Kidney tubule cell (primary cell): ENCODE measurements at regions not wholly inside any gene's neighbourhood (a gene's known extent, or its start where the extent isn't known, plus 50 kb on each side); places are given as distances from the start of the nearest gene placed in this dataset.
"Not testable (repeated sequence)": the region's sequence is repeated elsewhere in the genome, so short reads cannot be mapped to it uniquely, and the experiment has no call there.

Experiments
- DNase-seq: peaks from one replicate; pipeline ENCODE4 v3.0.0-alpha.2; 2018; ENCODE audit warnings: low spot score

DNA sequence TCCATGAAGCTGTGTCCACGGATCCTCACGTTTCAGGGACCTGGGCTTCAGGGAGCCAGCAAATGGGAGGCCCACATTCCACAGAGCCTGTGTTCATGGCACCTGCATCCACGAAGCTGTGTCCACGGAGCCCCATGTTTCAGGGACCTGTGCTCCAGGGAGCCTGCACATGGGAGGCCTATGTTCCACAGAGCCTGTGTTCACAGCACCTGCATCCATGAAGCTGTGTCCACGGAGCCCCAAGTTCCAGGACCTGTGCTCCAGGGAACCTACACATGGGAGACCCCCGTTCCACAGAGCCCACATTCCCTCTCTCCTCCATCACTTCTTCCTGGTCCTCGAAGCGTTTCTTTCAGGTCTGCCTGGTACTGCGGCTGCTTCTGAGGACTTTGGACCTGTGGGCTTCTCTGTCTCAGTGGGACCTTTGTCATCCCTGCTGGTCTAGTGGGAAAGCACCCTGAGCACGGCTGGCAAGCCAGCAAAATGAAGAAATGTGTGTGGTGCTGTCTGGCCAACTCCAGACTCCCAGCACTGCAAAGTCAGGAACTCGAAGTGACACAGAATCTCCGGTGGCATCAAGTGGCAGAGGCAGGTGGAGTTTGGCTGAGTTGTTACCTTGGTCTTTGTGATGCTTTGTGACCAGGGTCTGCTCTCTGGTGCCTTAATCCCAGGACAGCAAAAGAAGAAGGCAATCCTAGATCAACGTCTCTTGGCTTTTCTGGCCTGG lies 245.9 kb downstream of the DLL1 start:
- no peak for DNase-seq

DNA sequence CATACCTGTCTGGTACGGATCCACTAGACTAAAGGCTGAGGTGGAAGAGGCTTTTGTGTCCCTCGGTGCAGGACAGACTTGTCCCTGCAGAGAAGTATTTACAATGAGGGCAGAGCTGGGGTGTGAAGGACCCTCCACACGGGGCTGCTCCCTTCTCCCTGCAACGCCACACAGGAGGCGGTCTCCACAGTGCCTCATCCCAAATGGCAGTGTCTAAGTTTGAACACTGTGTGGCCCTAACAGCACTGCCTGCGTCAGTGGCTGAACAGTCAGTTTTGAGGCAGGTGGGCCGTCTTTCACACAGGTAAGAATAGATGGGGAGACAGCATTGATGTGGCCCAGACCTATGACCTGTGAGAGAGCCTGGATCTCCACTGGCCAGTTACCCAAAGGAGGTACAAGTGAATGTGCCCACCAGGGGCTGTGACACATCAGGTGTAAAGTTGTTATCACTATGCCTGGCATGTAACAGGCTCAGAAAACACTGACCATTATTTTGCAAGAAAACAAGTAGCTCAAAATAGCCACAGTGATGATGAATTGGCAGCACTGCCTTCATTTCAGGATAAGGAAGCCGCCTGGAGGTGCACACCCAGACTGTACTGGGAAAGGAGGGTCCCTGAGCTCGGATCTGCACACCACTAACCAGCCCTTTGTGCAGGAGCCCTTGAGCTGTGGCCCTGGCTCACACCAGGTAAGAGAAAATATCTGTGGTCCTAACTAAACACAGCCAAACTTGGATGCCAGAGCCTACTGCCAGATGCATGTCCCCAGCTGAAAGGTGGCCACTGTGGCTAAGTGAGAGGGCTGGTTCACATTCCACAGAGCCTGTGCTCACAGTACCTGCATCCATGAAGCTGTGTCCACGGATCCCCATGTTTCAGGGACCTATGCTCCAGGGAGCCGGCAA lies 246.7 kb downstream of the DLL1 start:
- DNase-seq: no peak

DNA sequence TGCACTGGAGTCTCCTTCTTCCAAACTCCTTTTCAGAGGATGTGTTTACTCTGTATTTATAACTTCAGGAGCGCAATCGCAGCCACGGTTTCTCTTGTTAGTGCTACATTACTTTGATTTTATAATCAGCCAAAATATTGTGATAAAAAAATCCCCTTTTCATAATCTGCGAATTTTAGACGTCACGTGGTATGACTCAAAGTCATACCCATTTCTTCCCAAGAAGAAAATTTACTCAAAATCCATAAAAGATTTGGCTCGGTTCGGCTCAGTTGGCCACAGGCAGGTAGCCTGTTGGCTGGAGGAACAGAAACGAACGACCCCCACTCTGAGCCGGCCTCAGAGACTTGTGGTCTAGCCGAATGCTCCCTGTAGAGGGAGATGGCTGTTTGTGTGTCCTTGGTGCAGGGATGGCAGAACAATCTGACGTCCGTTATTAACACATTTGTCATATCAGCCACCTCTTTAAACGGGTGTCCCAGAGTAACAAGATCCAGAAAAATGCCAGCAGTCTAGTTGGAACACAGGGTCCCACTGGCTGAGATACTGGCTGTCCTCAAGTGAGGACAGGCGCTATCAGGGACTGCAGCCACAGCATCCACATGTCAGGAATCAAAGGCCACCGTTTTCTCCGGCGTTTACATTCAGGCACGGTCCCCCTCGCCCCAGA lies 247.6 kb downstream of the DLL1 start:
- DNase-seq: no peak

DNA sequence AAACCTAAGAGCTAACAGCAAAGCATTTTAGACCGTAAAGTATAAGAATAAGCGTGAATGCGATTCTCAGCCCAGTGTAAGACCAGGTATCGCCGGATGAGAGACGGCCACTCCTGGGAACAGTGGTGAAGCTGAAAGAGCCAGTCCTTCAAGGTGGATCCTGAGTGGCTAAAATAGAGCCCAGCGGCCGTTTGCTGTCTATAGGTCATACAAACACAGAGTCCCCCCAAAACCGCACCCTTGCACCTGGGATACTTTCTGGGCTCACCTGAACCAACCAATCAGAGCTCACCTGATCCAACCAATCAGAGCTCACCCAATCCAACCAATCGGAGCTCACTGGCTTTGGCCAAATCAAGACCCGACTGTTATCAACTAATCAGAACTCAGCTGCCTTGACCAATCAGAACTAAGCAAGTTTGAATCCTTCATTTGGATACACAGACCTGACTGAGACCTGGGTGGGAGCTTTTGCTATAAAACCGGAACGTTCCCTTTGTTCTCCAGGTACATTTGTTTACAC lies 248.2 kb downstream of the DLL1 start:
- no peak for DNase-seq

DNA sequence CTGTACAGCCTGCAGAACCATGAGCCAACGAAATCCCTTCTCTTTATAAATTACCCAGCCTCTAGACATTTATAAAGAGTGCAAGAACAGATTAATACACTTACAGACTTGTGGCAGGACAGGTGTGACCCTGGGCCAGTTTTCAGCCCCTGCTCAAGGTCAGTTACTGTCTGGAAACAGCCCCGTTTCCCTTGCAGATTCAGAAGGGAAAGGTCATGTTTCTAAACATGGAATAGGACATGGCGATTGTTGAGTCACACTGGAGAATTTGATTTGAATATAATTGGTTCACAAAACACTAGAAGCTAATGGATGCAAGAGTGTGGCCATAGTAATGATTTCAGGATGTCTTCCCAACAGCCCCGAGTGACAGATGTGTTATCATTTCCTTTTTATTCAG lies 248.8 kb downstream of the DLL1 start:
- no peak for DNase-seq

DNA sequence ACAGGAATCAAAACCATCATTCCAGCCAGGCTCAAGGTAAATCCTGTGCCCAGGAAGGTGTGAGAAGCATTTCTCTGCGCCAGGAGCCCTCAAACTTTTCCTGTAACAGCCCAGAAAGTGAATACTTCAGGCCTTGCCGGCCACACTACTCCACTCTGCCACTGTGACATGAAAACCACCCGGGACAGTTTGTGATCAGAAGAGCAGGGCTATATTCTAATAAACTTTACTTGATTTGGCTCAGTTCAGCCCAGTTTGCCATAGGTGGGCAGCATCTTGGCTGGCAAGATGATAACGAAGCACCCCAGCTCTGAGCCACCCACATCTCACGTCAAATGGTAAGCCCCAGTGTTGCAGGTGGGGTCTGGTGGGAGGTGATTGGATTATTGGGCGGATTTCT lies 249.4 kb downstream of the DLL1 start:
- no peak for DNase-seq

DNA sequence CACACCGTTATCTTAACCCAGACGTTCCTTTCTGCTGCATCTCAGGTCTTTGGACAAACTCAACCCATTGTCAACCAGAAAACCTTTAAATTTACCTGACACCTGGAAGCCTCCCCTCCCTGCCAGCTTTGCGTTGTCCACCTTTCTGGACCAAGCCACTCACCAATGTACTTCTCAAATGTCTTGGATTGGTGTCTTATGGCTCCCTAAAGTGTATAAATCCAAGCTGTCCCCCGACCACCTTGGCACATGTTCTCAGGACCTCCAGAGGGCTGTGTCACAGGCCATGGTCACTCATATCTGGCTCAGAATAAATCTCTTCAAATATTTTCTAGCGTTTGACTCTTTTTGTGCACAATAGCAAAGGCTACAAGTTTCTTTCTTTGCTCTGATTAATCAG lies 250.0 kb downstream of the DLL1 start:
- DNase-seq: no peak

DNA sequence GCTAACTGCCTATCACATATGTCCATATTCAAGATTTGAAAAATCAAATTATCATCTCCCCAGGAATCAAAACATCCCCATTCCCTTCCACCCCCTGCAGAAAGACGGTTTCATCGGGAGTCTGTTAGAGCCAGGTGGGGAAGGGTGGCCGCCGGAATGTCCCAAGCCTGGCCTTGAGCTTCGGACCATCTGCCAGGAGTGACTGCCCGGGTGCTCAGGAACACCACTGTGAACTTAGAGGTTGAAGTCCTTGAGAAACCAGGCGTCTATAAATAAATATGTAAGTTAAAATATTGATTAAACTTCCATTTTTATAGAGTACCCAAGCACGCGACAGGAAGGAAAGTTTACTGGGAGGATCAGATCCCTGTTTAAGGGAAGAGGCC lies 250.8 kb downstream of the DLL1 start:
- no peak for DNase-seq

DNA sequence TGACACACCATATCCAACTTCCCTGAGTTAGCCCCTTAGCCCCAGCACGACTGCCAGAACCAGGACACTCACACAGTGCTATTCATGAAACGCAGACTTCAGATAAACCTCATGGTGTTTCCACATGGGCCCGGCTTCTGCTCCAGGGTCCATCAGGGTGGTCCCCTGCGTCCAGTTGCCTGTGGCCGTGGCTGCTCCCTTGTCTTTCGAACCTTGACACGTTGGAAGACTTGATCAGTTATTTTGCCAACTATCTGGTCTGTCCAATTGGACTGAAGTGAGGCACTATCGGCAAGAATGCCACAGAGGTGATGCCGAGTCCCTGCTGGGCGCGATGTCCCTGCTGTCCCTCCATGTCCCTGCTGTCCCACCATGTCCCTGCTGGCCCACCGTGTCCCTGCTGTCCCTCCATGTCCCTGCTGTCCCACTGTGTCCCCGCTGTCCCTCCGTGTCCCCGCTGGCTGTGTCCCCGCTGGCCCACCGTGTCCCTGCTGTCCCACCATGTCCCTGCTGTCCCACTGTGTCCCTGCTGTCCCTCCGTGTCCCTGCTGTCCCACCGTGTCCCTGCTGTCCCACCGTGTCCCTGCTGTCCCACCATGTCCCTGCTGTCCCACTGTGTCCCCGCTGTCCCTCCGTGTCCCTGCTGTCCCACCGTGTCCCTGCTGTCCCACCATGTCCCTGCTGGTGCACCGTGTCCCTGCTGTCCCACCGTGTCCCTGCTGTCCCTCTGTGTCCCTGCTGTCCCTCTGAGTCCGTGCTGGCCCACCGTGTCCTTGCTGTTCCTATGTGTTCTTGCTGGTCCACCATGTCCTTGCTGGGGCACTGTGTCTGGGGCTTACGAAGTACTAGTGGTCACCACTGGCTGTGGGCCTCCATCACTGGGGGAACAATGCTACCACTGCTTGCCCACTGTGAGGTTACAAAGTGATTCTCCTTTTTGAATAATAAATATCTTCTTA lies 251.4 kb downstream of the DLL1 start:
- no peak for DNase-seq

DNA sequence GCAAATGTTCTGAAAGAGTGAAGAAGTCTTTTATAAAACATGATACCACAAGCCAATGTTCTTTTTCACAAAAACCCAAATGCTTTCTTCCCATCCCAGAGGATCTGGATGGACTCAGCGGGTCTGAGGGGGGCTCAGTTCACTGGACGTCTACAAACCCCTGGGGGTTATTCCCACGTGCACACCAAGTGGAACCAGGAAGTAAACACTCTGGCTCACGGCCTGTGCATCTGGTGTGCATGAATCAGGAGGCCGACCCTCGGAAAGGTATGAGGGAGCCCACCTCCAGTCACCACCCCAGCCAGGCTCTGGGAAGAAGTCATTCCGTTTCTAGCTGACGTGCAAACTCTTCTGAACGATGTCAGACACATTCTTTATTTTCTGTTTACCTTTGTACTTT lies 252.2 kb downstream of the DLL1 start:
- no peak for DNase-seq

DNA sequence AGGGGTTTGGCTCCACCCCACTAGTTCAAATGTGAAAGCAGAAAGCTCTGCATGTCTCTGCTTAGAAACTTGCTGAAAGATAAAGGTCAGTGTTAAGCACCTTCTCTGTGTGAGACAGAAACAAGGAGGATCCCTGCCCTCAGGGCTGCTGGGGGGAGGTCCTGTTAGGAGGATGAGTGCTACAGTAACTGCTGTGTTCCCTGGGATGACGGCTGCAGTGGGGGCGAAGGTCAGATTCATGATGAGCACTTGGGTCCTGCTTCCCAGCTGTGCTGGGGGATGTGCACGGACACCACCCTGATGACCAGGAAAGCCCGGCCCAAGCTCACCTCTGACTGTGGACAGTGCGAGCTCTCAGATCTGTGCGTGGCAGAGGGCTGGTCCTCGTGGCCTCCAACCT lies 252.6 kb downstream of the DLL1 start:
- DNase-seq: no peak

DNA sequence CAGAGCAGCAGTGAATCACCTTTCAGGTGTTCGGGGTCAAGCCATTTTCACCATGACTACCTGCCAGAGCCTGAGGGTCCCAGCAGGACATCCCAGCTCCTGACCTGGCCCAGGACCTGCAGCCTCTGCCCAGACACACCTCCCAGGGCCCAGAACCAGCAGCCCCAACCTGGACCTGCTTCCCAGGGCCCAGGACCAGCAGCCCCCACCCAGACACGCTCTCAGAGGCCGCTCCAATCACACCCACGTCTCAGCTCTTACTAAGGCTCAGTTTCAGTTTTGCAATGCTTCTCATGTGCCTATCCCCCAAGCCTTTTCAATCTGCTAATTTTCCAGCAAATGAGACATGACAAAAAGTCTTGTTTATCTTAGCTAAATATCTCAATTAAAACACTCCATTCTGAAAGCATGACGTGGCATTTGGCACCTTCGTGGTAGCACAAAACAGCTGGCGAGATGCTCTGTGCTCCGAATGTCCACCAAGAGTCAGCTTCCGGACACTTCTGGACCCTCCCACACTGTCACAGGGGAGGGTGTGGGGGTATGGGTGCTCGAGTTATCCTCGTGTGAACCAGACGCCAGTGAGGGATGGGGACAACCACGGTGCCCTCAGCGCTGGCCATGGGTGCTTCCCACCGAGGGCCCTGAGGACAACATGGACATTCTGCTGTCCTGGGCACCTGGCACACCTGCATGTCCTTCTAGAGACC lies 253.2 kb downstream of the DLL1 start:
- DNase-seq: no peak

DNA sequence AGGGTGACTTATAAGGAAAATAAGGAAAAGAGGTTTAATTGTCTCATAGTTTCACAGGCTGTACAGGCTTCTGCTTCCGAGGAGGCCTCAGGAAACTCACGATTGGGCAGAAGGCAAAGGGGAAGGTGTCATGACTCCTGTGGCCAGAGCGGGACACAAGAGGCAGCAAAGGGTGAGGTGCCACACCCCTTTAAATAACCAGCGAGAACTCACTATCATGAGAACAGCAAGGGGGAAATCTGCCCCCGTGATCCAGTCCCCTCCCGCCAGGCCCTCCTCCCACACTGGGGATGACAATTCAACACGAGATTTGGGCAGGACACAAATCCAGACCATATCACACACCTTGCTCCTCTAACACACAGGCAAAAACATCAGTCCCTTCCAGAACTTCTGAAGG lies 254.0 kb downstream of the DLL1 start:
- no peak for DNase-seq

DNA sequence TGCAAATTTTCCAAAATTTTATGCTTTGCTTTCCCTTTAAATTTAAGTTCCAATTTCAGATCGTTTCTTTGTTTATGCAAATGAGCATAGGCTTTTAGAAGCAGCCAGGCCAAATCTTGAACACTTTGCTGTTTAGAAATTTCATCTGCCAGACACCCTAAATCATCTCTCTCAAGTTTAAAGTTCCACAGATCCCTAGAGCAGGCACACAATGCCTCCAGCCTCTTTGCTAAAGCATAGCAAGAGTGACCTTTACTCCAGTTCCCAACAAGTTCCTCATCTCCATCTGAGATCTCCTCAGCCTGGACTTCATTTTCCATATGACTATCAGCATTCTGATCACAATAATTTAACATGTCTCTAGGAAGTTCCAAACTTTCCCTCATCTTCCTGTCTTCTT lies 254.5 kb downstream of the DLL1 start:
- not testable (repeated sequence) for DNase-seq

DNA sequence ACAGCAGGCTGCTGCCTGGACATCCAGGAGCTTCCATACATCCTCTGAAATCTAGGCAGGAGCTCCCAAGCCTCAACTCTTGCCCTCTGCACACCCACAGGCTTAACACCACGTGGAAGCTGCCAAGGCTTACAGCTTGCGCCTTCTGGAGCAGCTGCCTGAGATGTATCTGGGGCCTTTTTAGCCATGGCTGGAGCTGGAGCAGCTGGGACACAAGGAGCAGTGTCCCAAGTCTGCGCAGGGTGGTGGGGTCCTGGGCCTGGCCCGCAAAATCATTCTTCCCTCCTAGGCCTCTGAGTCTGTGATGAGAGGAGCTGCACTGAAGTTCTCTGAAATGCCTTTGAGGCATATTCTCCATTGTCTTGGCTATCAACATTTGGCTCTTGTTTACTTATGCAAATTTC lies 255.0 kb downstream of the DLL1 start:
- no peak for DNase-seq

DNA sequence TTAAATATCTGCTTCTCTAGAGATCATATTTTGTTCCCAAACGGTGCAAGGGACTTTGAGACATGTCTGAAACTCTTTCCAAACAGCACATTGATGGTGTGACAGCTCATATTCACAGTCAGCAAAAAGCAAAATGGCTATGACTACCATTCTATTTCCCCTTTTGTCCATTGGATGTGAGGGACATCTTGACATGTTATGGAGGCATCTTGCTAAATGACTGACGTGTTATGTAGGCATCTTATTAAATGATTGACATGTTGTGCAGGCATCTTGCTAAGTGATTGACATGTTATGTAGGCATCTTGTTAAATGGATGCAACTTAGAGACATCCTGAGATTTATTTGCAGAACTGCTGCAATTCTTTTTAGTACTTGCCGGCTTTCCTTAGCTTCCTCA lies 255.8 kb downstream of the DLL1 start:
- DNase-seq: no peak

DNA sequence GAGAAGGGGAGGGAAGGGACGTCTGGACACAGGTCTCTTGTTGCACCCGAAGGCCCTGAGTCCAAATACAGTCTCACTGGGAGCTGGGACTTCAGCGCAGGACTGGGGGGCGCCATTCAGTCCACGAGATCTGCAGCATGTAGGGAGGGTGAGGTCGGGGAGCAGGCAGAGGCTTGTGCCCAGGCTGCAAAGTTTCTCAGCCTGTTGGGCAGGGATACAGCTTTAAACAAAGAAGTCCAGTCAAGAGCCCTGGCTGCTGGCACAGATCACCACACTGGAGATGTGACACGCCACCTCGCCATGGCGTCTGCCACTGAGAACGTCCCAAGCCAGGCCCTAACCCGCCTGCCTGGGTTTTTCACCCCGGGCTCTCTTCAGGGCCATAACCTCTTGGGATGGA lies 256.6 kb downstream of the DLL1 start:
- no peak for DNase-seq

DNA sequence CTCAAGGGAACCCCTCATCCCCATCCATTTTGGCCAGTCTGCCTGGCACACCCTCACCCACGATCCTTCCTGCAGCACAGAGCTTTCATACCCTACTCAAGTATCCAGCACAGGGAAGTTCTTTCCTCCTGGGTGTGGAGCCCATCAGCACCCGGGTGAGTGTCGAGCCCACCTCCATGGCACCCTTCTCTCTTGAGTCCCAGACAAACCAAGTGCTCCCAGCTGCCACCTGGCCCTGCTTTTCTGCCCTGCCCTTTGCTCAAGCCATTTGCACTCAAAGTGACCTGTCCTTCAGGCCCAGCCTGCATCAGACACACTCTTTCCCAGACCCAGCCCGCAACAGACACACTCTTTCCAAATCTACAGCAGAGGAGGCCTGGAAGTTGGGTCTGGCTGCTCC lies 257.2 kb downstream of the DLL1 start:
- DNase-seq: no peak

DNA sequence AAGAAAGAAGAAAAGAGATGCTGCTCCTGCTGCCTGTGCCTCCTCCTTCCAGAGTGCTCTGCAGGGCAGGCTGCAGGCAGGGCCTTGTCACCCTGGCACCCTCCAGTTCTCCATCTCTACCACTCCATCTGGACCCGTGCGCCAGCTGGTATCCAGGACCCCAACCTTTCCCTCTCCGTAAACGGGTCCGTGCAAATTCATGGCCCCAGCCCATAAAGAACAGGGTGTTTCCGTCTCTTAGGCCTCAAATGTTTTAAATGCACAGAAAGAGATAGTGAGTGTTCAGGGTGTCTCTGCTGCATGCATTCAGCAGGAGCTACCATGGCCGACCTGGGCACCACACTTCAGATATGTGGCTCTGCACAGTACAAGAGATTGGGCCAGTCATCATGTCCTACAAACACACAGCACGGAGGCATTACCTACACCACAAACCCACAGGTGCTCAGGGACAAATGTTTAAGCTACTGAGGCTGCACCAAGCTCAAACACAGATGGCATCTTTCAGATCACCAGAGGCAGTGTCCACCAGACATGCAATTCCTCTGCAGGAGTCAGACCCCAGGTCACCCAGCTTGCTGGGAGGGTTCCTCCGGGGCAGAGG lies 258.1 kb downstream of the DLL1 start:
- DNase-seq: no peak

DNA sequence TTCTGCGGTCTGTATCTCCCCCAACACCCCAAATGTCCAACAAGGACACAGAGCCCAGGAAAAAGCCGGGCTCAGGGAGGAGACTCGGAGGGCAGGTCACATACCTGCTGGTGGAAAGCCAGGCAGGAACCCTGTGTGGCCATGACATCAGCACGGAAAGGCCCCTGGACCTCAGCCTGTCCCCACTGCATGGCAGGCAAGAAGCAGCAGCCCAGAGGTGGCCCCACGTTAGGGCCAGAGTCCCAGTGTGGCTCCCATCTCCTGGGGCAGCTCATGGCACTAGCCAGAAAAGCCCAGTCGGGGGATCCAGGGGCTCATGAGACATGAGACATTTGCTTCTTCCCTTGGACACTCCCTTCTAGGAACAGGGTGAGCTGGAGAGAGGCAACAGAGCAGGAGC lies 258.7 kb downstream of the DLL1 start:
- no peak for DNase-seq
